Fibroblast of peridontal ligament (primary cell): ENCODE measurements at regions not wholly inside any gene's neighbourhood (a gene's known extent, or its start where the extent isn't known, plus 50 kb on each side); places are given as distances from the start of the nearest gene placed in this dataset.
"Not testable (repeated sequence)": the region's sequence is repeated elsewhere in the genome, so short reads cannot be mapped to it uniquely, and the experiment has no call there.

Experiments used
- DNase-seq: peaks from one replicate; pipeline ENCODE4 v3.0.0-alpha.2; 2010; ENCODE audit errors: extremely low read depth

GRCh38 chr18:961644-962355 lies 57.1 kb downstream of the ADCYAP1 start:
- peak; percentile 73 for DNase-seq

GRCh38 chr18:963276-963675 lies 58.6 kb downstream of the ADCYAP1 start:
- no peak for DNase-seq

- no peak for DNase-seq
Observed at GRCh38 chr18:965921-966758, 61.5 kb downstream of the ADCYAP1 start.

GRCh38 chr18:966759-967576 lies 62.3 kb downstream of the ADCYAP1 start:
- DNase-seq, result no peak

GRCh38 chr18:968910-969309 lies 64.2 kb downstream of the ADCYAP1 start:
- DNase-seq, result not testable (repeated sequence)

- not testable (repeated sequence) for DNase-seq
Observed at GRCh38 chr18:969311-969710, 64.6 kb downstream of the ADCYAP1 start.

- DNase-seq, result not testable (repeated sequence)
Observed at GRCh38 chr18:974606-975005, 69.9 kb downstream of the ADCYAP1 start.

GRCh38 chr18:976393-977128 lies 71.9 kb downstream of the ADCYAP1 start:
- DNase-seq, result not testable (repeated sequence)

- not testable (repeated sequence) for DNase-seq
Observed at GRCh38 chr18:977327-977726, 72.7 kb downstream of the ADCYAP1 start.

- DNase-seq, result not testable (repeated sequence)
Observed at GRCh38 chr18:977732-978131, 73.1 kb downstream of the ADCYAP1 start.

- DNase-seq, result no peak
Observed at GRCh38 chr18:980586-980985, 75.9 kb downstream of the ADCYAP1 start.

GRCh38 chr18:984004-984403 lies 79.3 kb downstream of the ADCYAP1 start:
- no peak for DNase-seq

GRCh38 chr18:985212-985661 lies 80.6 kb downstream of the ADCYAP1 start:
- no peak for DNase-seq

- DNase-seq, result no peak
Observed at GRCh38 chr18:986051-986450, 81.4 kb downstream of the ADCYAP1 start.

GRCh38 chr18:986552-986951 lies 81.9 kb downstream of the ADCYAP1 start:
- DNase-seq, result no peak

- no peak for DNase-seq
Observed at GRCh38 chr18:987325-988186, 82.9 kb downstream of the ADCYAP1 start.

- DNase-seq, result no peak
Observed at GRCh38 chr18:989425-989824, 84.8 kb downstream of the ADCYAP1 start.

- DNase-seq, result no peak
Observed at GRCh38 chr18:990197-990596, 85.5 kb downstream of the ADCYAP1 start.

GRCh38 chr18:991441-991840 lies 86.8 kb downstream of the ADCYAP1 start:
- no peak for DNase-seq

- no peak for DNase-seq
Observed at GRCh38 chr18:993560-993959, 88.9 kb downstream of the ADCYAP1 start.
